Ascending aorta (tissue), 2 donors: ENCODE measurements at regions not wholly inside any gene's neighbourhood (a gene's known extent, or its start where the extent isn't known, plus 50 kb on each side); places are given as distances from the start of the nearest gene placed in this dataset.

Source experiments
- DNase-seq, 2 donors: peaks; one replicate each; pipeline ENCODE4 v3.0.0-alpha.2; 2019; ENCODE audit warnings: low spot score in 2 of 2
- H3K27ac ChIP-seq, 2 donors: fragments of 200-600 bp; sonication (generic); one replicate each; pipeline ENCODE4 v1.5.1; 2016 to 2017; ENCODE audit warnings: mild to moderate bottlenecking in 1 of 2
- H3K27me3 ChIP-seq: fragments of 200-600 bp; sonication (generic); one replicate; pipeline ENCODE4 v1.5.1; 2017
- H3K36me3 ChIP-seq, 2 donors: fragments of 200-600 bp; sonication (generic); one replicate each; pipeline ENCODE4 v1.5.1; 2016
- H3K4me1 ChIP-seq, 2 donors: fragments of 200-600 bp; sonication (generic); one replicate each; pipeline ENCODE4 v1.5.1; 2016 to 2017; ENCODE audit warnings: mild to moderate bottlenecking in 1 of 2
- H3K4me3 ChIP-seq, 2 donors: fragments of 200-600 bp; sonication (generic); one replicate each; pipeline ENCODE4 v1.5.1; 2016 to 2017; ENCODE audit warnings: mild to moderate bottlenecking in 1 of 2
- H3K9me3 ChIP-seq, 2 donors: fragments of 200-600 bp; sonication (generic); one replicate each; pipeline ENCODE4 v1.5.1; 2016
- intact Hi-C: fragments of 100-400 bp; cut with DNase I; formaldehyde crosslinking; loops from one replicate; pipeline ENCODE4 v1.15.1; 2023
- TF ChIP-seq, protein P1 (sequence below), 3 experiments: fragments of 200-600 bp in 2 of 3; fragments of 450-650 bp in 1 of 3; sonication (generic) in 2 of 3; IDR thresholded peaks; one replicate each; pipeline ENCODE4 v1.5.1; 2016 to 2019; ENCODE audit warnings: antibody characterized with exemption in 3 of 3, mild to moderate bottlenecking in 1 of 3, moderate library complexity in 1 of 3

- H3K9me3 ChIP-seq: peaks cover 0 to 5% of the 10 kb centered on the region in 2 donors
- no peak for DNase-seq
- H3K27me3 ChIP-seq: no peaks in the 10 kb centered on the region
- H3K4me1 ChIP-seq: no peaks in the 10 kb centered on the region
- H3K36me3 ChIP-seq: no peaks in the 10 kb centered on the region
- TF ChIP-seq, protein P1, sequence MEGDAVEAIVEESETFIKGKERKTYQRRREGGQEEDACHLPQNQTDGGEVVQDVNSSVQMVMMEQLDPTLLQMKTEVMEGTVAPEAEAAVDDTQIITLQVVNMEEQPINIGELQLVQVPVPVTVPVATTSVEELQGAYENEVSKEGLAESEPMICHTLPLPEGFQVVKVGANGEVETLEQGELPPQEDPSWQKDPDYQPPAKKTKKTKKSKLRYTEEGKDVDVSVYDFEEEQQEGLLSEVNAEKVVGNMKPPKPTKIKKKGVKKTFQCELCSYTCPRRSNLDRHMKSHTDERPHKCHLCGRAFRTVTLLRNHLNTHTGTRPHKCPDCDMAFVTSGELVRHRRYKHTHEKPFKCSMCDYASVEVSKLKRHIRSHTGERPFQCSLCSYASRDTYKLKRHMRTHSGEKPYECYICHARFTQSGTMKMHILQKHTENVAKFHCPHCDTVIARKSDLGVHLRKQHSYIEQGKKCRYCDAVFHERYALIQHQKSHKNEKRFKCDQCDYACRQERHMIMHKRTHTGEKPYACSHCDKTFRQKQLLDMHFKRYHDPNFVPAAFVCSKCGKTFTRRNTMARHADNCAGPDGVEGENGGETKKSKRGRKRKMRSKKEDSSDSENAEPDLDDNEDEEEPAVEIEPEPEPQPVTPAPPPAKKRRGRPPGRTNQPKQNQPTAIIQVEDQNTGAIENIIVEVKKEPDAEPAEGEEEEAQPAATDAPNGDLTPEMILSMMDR (IDR thresholded peaks at IDR 0.05): no peak
- H3K4me3 ChIP-seq: no peak overlapping the region
- no peak overlapping the region for H3K27ac ChIP-seq
- intact Hi-C loops: no loop called here
These were observed 597.2 kb downstream of the DIAPH3 start for GRCh38 chr13:59566561-59566960.

GRCh38 chr13:59568306-59568705 is 595.4 kb downstream of the DIAPH3 start:
- Histone ChIP-seq H3K36me3 (no peaks in the 10 kb centered on the region), H3K4me3 (no peak overlapping the region), H3K27ac (no peak overlapping the region), H3K4me1 (no peaks in the 10 kb centered on the region), H3K27me3 (no peaks in the 10 kb centered on the region), H3K9me3 (no peaks in the 10 kb centered on the region)
- intact Hi-C loops: no loop called here
- TF ChIP-seq, protein P1 (IDR thresholded peaks at IDR 0.05): no peak
- DNase-seq: no peak

- Histone ChIP-seq H3K4me1 (no peaks in the 10 kb centered on the region), H3K4me3 (no peak overlapping the region), H3K36me3 (no peaks in the 10 kb centered on the region), H3K27me3 (no peaks in the 10 kb centered on the region), H3K9me3 (no peaks in the 10 kb centered on the region), H3K27ac (no peak overlapping the region)
- DNase-seq: no peak
- TF ChIP-seq, protein P1 (IDR thresholded peaks at IDR 0.05): no peak
- intact Hi-C loops: no loop called here
These were observed 593.5 kb downstream of the DIAPH3 start for GRCh38 chr13:59570204-59570603.

GRCh38 chr13:59584101-59584500 is 579.6 kb downstream of the DIAPH3 start:
- TF ChIP-seq, protein P1 (IDR thresholded peaks at IDR 0.05): no peak
- no peaks in the 10 kb centered on the region for H3K4me1 ChIP-seq
- H3K4me3 ChIP-seq: no peak overlapping the region
- H3K36me3 ChIP-seq: no peaks in the 10 kb centered on the region
- no peaks in the 10 kb centered on the region for H3K27me3 ChIP-seq
- H3K9me3 ChIP-seq: no peaks in the 10 kb centered on the region
- DNase-seq: no peak
- intact Hi-C loops: no loop called here
- no peak overlapping the region for H3K27ac ChIP-seq

GRCh38 chr13:59584761-59585670 is 578.7 kb downstream of the DIAPH3 start:
- no peaks in the 10 kb centered on the region for H3K4me1 ChIP-seq
- no peaks in the 10 kb centered on the region for H3K27me3 ChIP-seq
- TF ChIP-seq, protein P1 (IDR thresholded peaks at IDR 0.05): no peak
- DNase-seq: no peak
- no peak overlapping the region for H3K4me3 ChIP-seq
- H3K27ac ChIP-seq: no peak overlapping the region
- H3K9me3 ChIP-seq: no peaks in the 10 kb centered on the region
- intact Hi-C loops: no loop called here
- H3K36me3 ChIP-seq: no peaks in the 10 kb centered on the region
